Endothelial cell (in vitro differentiated cells): ENCODE measurements at regions not wholly inside any gene's neighbourhood (a gene's known extent, or its start where the extent isn't known, plus 50 kb on each side); places are given as distances from the start of the nearest gene placed in this dataset.
"Not testable (repeated sequence)": the region's sequence is repeated elsewhere in the genome, so short reads cannot be mapped to it uniquely, and the experiment has no call there.

Experiments
- DNase-seq: peaks from one replicate; pipeline ENCODE4 v3.0.0; 2021; ENCODE audit warnings: low spot score
- H3K27ac Mint-ChIP-seq: one replicate; pipeline ENCODE4 v1.8.0; 2021; ENCODE audit warnings: mixed read lengths, inconsistent platforms; ENCODE audit not compliant: unreplicated experiment
- H3K27me3 Mint-ChIP-seq: one replicate; pipeline ENCODE4 v1.8.0; 2021; ENCODE audit warnings: mild to moderate bottlenecking, moderate library complexity, mixed read lengths, inconsistent platforms; ENCODE audit not compliant: unreplicated experiment
- H3K36me3 Mint-ChIP-seq: one replicate; pipeline ENCODE4 v1.8.0; 2021; ENCODE audit warnings: mild to moderate bottlenecking, low read depth, mixed read lengths, inconsistent platforms; ENCODE audit not compliant: unreplicated experiment
- H3K4me1 Mint-ChIP-seq: one replicate; pipeline ENCODE4 v1.8.0; 2021; ENCODE audit warnings: mild to moderate bottlenecking, mixed read lengths, inconsistent platforms; ENCODE audit not compliant: unreplicated experiment
- H3K4me3 Mint-ChIP-seq: one replicate; pipeline ENCODE4 v1.8.0; 2021; ENCODE audit warnings: mild to moderate bottlenecking, mixed read lengths, inconsistent platforms; ENCODE audit not compliant: unreplicated experiment
- H3K9me3 Mint-ChIP-seq: one replicate; pipeline ENCODE4 v1.8.0; 2021; ENCODE audit warnings: mixed read lengths, inconsistent platforms; ENCODE audit not compliant: unreplicated experiment
- TF ChIP-seq, protein P1 (sequence below): fragments of 200-600 bp; sonication (generic); IDR thresholded peaks from one replicate; pipeline ENCODE4 v1.5.0; 2021; ENCODE audit warnings: antibody characterized with exemption; ENCODE audit not compliant: unreplicated experiment

DNA sequence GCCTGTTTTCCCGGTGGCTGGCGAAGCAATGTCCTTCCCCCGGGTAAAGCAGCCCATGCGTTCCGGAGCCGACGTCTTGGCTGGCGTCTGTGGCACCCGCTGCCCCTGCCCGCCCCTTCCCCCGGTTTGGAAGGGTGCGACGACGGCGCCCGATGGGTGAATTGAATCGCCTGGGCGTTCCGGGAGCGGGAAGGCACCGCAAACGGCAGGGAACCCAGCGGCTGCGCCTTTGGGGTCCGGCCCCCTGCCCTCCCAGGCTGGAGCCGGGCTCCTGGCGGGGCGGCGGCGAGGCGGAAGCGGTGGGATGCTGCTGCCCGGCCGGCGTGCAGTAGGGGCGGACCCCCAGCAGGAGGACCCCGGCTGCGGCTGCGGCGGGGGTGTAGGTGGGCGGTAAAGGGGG is 123.6 kb upstream of the RHOU start:
- not testable (repeated sequence) for H3K4me1 Mint-ChIP-seq, H3K9me3 Mint-ChIP-seq, H3K27me3 Mint-ChIP-seq, DNase-seq, H3K36me3 Mint-ChIP-seq, H3K27ac Mint-ChIP-seq, H3K4me3 Mint-ChIP-seq

DNA sequence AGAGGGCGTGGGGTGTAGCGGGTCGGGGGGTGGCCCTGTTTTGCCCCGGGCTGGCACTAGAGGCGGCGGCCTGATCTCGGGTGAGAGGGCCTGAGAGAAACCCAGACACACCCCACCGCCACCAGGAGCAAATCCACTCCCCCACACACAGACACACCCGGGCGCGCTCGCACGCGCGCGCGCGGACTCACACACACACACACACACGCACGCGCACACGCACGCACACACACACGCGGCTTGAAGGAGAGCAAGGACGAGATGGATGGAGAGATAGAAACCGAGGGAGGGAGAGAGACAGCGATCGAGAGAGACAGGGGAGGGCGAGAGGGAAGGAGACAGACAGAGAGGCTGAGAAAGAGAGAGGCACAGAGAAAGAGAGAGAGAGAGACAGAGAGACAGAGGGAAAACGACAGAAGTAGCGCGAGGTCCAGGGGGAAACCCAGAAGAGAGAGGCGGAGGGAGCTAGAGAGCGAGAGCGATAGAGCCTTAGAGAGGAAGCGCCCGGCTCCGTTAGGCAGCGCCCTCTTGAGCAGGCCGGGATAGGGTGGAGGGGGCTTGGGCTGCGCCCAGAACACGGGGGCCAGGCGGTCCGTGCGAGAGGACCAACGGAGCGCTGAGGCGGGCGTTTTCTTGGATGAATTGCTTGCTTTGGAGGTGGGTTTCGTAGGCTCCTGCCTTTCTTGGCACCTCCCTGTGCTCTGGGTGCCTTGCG is 113.1 kb upstream of the RHOU start:
- H3K9me3 Mint-ChIP-seq, H3K36me3 Mint-ChIP-seq, H3K27me3 Mint-ChIP-seq, H3K27ac Mint-ChIP-seq, H3K4me1 Mint-ChIP-seq, DNase-seq: not testable (repeated sequence)
- peak overlapping the region; percentile 85 for H3K4me3 Mint-ChIP-seq

DNA sequence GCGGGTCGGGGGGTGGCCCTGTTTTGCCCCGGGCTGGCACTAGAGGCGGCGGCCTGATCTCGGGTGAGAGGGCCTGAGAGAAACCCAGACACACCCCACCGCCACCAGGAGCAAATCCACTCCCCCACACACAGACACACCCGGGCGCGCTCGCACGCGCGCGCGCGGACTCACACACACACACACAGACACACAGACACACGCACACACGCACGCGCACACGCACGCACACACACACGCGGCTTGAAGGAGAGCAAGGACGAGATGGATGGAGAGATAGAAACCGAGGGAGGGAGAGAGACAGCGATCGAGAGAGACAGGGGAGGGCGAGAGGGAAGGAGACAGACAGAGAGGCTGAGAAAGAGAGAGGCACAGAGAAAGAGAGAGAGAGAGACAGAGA is 108.8 kb upstream of the RHOU start:
- not testable (repeated sequence) for DNase-seq, H3K27ac Mint-ChIP-seq
- H3K4me3 Mint-ChIP-seq = peak overlapping the region; percentile 39

DNA sequence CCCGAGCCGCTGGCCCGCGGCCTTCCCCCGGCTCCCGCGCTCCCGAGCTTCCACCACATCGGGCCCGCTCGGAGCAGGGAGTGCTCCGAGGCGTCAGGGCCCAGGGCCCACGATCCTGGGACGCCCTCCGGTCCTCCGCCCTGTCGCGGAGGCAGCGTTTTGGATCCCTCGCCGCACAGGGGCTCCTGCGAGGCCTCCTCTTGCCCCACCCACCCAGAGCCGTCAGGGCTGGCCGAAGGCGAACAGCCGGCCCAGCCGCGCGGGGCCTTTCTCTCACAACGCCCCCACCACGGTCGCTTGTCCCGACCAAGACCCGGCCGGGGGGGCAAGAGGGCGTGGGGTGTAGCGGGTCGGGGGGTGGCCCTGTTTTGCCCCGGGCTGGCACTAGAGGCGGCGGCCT is 102.4 kb upstream of the RHOU start:
- H3K4me1 Mint-ChIP-seq, H3K9me3 Mint-ChIP-seq, H3K27ac Mint-ChIP-seq, H3K27me3 Mint-ChIP-seq, H3K36me3 Mint-ChIP-seq, H3K4me3 Mint-ChIP-seq, DNase-seq: not testable (repeated sequence)

More for the DNA sequence above, 108.8 kb upstream of the RHOU start:
- not testable (repeated sequence) for H3K4me1 Mint-ChIP-seq, H3K27me3 Mint-ChIP-seq, H3K36me3 Mint-ChIP-seq, H3K9me3 Mint-ChIP-seq

DNA sequence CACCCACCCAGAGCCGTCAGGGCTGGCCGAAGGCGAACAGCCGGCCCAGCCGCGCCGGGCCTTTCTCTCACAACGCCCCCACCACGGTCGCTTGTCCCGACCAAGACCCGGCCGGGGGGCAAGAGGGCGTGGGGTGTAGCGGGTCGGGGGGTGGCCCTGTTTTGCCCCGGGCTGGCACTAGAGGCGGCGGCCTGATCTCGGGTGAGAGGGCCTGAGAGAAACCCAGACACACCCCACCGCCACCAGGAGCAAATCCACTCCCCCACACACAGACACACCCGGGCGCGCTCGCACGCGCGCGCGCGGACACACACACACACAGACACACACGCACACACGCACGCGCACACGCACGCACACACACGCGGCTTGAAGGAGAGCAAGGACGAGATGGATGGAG is 100.0 kb upstream of the RHOU start:
- DNase-seq = peak; percentile 17
- not testable (repeated sequence) for H3K27ac Mint-ChIP-seq, H3K4me1 Mint-ChIP-seq, H3K36me3 Mint-ChIP-seq, H3K9me3 Mint-ChIP-seq, H3K4me3 Mint-ChIP-seq, H3K27me3 Mint-ChIP-seq

DNA sequence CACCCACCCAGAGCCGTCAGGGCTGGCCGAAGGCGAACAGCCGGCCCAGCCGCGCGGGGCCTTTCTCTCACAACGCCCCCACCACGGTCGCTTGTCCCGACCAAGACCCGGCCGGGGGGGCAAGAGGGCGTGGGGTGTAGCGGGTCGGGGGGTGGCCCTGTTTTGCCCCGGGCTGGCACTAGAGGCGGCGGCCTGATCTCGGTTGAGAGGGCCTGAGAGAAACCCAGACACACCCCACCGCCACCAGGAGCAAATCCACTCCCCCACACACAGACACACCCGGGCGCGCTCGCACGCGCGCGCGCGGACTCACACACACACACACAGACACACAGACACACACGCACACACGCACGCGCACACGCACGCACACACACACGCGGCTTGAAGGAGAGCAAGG is 97.8 kb upstream of the RHOU start:
- H3K4me3 Mint-ChIP-seq, H3K4me1 Mint-ChIP-seq, H3K27ac Mint-ChIP-seq, H3K27me3 Mint-ChIP-seq, DNase-seq, H3K36me3 Mint-ChIP-seq, H3K9me3 Mint-ChIP-seq: not testable (repeated sequence)

DNA sequence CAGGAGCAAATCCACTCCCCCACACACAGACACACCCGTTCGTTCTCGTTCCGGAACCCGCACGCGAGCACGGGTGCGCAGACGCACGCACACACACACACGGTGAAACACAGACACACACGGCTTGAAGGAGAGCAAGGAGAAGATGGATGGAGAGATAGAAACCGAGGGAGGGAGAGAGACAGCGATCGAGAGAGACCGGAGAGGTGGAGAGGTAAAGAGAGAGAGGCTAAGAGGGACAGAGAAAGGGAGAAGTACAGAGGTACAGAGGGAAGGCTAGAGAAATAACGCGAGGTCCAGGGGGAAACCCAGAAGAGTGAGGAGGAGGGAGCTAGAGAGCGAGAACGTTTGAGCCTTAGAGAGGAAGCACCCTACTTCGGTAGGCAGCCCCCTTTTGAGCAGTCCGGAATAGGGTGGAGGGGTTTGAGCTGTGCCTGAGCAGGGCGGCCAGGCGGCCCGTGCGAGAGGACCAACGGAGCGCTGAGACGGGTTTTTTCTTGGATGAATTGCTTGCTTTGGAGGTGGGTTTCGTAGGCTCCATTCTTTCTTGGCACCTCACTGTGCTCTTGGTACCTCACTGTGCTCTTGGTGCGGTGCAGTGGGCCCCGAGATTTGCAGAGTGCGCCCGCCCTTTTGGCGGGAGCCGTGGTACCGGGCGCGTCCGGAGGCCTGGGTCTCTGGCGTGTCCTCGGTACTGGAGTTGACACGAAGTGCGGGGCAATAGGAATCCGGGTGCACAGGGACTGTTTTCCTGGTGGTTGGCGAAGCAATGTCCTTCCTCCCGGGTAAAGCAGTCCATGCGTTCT is 88.4 kb upstream of the RHOU start:
- no peak for DNase-seq
- Mint-ChIP-seq H3K27ac (peak overlapping the region; percentile 10), H3K4me1 (peaks cover 18% of the 10 kb centered on the region), H3K27me3 (peaks cover 22% of the 10 kb centered on the region), H3K4me3 (peak overlapping the region; percentile 87), H3K9me3 (no peaks in the 10 kb centered on the region), H3K36me3 (no peaks in the 10 kb centered on the region)
- TF ChIP-seq, protein P1, sequence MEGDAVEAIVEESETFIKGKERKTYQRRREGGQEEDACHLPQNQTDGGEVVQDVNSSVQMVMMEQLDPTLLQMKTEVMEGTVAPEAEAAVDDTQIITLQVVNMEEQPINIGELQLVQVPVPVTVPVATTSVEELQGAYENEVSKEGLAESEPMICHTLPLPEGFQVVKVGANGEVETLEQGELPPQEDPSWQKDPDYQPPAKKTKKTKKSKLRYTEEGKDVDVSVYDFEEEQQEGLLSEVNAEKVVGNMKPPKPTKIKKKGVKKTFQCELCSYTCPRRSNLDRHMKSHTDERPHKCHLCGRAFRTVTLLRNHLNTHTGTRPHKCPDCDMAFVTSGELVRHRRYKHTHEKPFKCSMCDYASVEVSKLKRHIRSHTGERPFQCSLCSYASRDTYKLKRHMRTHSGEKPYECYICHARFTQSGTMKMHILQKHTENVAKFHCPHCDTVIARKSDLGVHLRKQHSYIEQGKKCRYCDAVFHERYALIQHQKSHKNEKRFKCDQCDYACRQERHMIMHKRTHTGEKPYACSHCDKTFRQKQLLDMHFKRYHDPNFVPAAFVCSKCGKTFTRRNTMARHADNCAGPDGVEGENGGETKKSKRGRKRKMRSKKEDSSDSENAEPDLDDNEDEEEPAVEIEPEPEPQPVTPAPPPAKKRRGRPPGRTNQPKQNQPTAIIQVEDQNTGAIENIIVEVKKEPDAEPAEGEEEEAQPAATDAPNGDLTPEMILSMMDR = no peak
